ENCODE measurements at regions not wholly inside any gene's neighbourhood (a gene's known extent, or its start where the extent isn't known, plus 50 kb on each side); places are given as distances from the start of the nearest gene placed in this dataset.

DNA sequence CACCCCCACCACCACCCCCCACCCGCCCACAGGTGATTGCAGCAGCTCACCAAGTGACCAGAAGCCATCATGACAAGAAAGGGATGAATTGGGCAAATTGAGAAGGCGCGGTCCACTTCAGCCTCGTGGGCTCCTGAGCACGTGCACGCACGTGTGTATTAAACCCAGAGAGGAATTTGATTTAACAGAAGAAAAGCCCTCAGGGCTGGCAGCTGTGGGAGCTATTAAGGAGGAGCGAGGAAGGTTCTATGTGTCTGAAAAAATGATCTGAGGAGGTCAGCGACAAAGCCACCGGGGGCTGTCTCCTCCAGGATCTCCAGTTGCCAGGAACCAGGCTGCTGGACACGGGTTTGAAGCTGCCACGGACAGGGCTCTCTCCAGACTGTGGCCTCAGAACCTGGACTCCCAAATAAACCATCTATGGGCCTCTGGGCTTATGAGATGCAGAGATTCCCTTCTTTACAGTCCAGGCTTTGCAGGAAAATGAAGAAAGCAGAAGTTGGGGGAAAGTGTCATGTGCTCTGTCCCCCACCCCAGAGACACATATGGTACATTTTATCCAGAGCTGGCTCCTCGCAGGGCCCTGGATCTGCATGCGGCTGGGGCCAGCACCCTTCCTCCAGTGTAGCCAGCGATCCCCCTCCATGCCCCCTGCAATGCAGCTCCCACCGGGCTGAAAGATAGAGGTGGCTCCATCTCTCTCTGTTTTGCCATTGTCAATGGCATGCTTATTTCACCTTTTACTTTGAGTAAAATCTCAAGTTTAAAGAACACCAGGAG, 219.7 kb upstream of the RPL38 start:
- Histone ChIP-seq H3K9me3 (ENCODE audit: control insufficient read depth, insufficient read depth, low read length) (no peaks in the 10 kb centered on the region), H3K27ac (ENCODE audit: low read depth, low read length) (no peak overlapping the region), H3K4me3 (ENCODE audit: low read depth, low read length) (no peak overlapping the region), H3K36me3 (ENCODE audit: control insufficient read depth, insufficient read depth, low read length) (no peaks in the 10 kb centered on the region), H3K4me1 (ENCODE audit: control insufficient read depth, insufficient read depth, low read length) (no peaks in the 10 kb centered on the region; the same call in 1 of the 2 replicates), H3K27me3 (ENCODE audit: control insufficient read depth, insufficient read depth, low read length) (no peaks in the 10 kb centered on the region), H3K9ac (ENCODE audit: low read depth, low read length) (no peak overlapping the region)

DNA sequence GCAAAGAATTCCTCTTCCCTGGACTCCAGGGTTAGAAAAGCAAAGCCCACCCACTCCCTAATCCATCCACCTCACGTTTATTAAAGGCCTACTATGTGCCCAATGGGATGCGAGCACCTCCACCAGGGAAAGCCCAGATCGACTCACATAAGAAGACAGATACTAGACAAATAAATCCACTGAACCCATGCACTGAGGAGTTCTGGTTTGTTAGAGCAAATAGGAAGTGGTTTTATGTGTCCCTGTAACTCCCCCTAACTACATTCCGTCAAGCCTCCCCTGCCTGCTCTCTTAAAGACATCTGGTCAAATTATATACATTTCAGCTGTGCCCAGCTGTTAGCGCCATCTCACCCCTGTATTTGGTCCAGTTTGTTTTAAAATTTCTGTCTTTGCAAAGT, 218.5 kb upstream of the RPL38 start:
- Histone ChIP-seq H3K4me3 (ENCODE audit: low read depth, low read length) (no peak overlapping the region), H3K4me1 (ENCODE audit: control insufficient read depth, insufficient read depth, low read length) (no peaks in the 10 kb centered on the region; the same call in 1 of the 2 replicates), H3K27me3 (ENCODE audit: control insufficient read depth, insufficient read depth, low read length) (no peaks in the 10 kb centered on the region), H3K36me3 (ENCODE audit: control insufficient read depth, insufficient read depth, low read length) (no peaks in the 10 kb centered on the region), H3K27ac (ENCODE audit: low read depth, low read length) (no peak overlapping the region), H3K9me3 (ENCODE audit: control insufficient read depth, insufficient read depth, low read length) (no peaks in the 10 kb centered on the region), H3K9ac (ENCODE audit: low read depth, low read length) (no peak overlapping the region)

DNA sequence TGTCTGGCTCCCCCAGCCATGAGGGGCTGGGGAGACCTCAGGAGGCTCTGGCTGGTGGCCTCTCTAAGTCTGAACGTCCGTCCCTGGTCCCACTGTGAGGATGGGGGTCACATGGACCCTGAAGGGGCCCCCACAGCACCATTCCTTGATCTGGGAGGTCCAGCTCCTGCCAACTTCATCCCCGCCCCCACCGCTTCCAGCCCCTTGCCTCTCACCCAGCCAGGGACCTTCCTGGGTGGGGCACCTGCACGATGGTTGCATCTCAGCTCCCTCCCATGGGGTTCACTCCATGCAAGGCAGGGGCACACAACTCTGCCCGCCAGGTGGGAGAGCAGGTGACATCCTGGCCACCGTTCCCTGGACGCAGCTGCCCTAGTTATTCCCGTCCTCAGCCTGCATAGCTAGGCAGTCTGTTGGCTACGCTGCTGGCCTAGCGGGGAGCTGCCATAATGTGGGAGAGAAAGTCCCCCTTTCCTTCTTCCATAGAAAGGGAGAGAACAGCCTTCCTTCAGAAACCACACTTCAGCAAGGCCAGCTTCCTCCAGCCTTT, 217.9 kb upstream of the RPL38 start:
- Histone ChIP-seq H3K27me3 (ENCODE audit: control insufficient read depth, insufficient read depth, low read length) (no peaks in the 10 kb centered on the region), H3K4me3 (ENCODE audit: low read depth, low read length) (no peak overlapping the region), H3K9ac (ENCODE audit: low read depth, low read length) (no peak overlapping the region)

DNA sequence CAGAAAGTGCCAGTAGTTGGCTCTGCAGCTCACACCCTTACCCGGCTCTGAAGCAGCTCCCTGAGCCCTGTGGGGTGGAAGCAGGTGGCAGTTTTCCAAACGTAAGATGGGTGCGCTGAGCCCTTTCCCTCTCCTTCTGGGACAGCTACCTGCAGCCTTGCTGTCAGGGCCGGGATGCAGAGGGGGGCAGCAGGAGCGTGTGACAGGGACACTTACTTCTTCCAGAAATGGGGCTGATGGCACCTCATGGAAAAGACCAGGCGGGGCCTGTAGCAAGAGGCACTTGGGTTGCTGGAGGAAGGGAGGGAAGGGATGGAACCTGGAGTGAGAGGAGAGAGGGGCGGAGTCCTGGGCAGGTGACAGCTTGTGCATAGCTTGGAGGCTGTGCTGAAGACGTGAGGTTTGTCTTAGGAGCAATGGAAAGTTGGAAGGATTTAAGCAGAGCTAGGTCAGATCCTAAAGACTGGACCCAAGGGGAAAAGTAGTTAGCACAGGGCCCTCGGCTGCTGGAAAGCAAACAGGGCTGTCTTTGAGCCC, 216.8 kb upstream of the RPL38 start:
- no peak overlapping the region for H3K27ac ChIP-seq (ENCODE audit: low read depth, low read length)
- H3K36me3 ChIP-seq (ENCODE audit: control insufficient read depth, insufficient read depth, low read length), result no peaks in the 10 kb centered on the region
- H3K9ac ChIP-seq (ENCODE audit: low read depth, low read length), result no peak overlapping the region
- no peak overlapping the region for H3K4me3 ChIP-seq (ENCODE audit: low read depth, low read length)
- H3K9me3 ChIP-seq (ENCODE audit: control insufficient read depth, insufficient read depth, low read length), result no peaks in the 10 kb centered on the region
- H3K4me1 ChIP-seq (ENCODE audit: control insufficient read depth, insufficient read depth, low read length), result no peaks in the 10 kb centered on the region; the same call in 1 of the 2 replicates
- H3K27me3 ChIP-seq (ENCODE audit: control insufficient read depth, insufficient read depth, low read length), result no peaks in the 10 kb centered on the region

More for the DNA sequence above, 217.9 kb upstream of the RPL38 start:
- Histone ChIP-seq H3K27ac (ENCODE audit: low read depth, low read length) (no peak overlapping the region), H3K36me3 (ENCODE audit: control insufficient read depth, insufficient read depth, low read length) (no peaks in the 10 kb centered on the region), H3K4me1 (ENCODE audit: control insufficient read depth, insufficient read depth, low read length) (no peaks in the 10 kb centered on the region; the same call in 1 of the 2 replicates), H3K9me3 (ENCODE audit: control insufficient read depth, insufficient read depth, low read length) (no peaks in the 10 kb centered on the region)

DNA sequence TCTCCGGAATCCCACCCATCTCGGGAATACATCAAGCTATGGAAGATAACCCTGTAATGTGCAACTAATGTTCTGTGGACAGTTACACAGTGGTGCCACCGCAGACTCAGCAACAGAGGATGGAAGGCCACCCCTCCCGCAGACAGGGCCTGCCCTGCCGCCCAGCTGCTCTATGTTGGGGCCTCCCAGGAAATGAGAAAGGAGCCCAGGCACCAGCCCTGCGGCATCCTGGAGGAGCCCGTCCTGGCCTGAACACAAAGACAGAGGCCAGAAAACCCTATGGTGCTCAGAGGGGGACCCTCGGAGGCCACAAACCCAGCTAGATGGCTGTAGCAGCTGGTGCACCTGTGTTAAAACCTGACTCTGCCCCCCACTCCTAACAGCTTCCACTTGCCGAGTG, 216.1 kb upstream of the RPL38 start:
- no peaks in the 10 kb centered on the region for H3K27me3 ChIP-seq (ENCODE audit: control insufficient read depth, insufficient read depth, low read length)
- H3K4me3 ChIP-seq (ENCODE audit: low read depth, low read length), result no peak overlapping the region
- H3K9me3 ChIP-seq (ENCODE audit: control insufficient read depth, insufficient read depth, low read length), result no peaks in the 10 kb centered on the region
- H3K4me1 ChIP-seq (ENCODE audit: control insufficient read depth, insufficient read depth, low read length), result no peaks in the 10 kb centered on the region
- no peak overlapping the region for H3K9ac ChIP-seq (ENCODE audit: low read depth, low read length)
- no peak overlapping the region for H3K27ac ChIP-seq (ENCODE audit: low read depth, low read length)
- no peaks in the 10 kb centered on the region for H3K36me3 ChIP-seq (ENCODE audit: control insufficient read depth, insufficient read depth, low read length)

DNA sequence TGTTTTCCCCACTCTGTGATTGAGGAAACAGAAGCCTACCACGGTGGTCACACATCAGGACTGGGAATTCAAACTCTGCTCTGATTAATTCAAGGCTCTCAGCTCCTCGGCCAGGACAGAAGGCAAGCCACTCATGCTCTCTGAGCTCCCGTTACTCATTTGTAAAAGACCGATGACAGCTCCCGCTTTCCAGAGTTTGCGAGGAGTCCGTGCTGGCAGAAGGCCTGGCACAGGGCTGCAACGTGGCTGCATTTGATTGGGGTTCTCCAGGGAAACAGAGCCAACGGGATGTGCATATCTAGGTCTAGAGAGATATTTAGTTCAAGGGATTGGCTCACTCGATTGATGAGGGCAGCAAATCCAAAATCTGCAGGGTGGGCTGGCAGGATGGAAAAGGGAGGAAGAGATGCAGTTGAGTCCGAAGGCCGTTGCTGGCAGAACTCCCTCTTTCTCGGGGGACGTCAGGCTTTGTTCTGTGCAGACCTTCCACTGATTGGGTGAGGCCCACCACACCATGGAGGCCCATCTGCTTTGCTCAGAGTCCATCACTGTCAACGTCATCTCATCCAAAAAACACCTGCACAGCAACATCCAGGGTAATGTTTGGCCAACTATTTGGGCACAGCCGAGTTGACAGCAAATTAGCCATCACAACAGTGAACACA, 215.5 kb upstream of the RPL38 start:
- Histone ChIP-seq H3K4me1 (ENCODE audit: control insufficient read depth, insufficient read depth, low read length) (no peaks in the 10 kb centered on the region), H3K27ac (ENCODE audit: low read depth, low read length) (no peak overlapping the region), H3K9me3 (ENCODE audit: control insufficient read depth, insufficient read depth, low read length) (no peaks in the 10 kb centered on the region), H3K9ac (ENCODE audit: low read depth, low read length) (no peak overlapping the region), H3K27me3 (ENCODE audit: control insufficient read depth, insufficient read depth, low read length) (no peaks in the 10 kb centered on the region), H3K4me3 (ENCODE audit: low read depth, low read length) (no peak overlapping the region), H3K36me3 (ENCODE audit: control insufficient read depth, insufficient read depth, low read length) (no peaks in the 10 kb centered on the region)

DNA sequence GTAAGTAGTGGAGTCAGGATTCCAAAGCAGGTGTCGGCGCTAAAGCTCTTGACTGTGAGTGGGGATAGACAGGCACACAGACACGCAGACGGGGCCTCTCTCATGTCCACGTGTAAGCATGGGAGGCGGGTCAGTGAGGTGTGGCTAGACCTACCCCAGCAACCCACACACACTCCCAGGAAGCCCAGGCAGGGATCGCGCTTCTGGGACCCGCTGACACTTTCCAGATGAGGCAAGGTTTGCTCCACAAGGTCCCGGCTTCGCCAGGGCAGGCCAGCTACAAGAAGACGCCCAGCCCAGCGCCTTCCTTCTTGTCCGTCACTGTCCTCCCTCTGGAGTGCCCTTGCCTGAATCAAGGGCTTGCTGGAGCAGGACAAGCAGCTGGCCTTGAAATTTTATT, 213.8 kb upstream of the RPL38 start:
- Histone ChIP-seq H3K36me3 (ENCODE audit: control insufficient read depth, insufficient read depth, low read length) (no peaks in the 10 kb centered on the region), H3K27ac (ENCODE audit: low read depth, low read length) (no peak overlapping the region), H3K9ac (ENCODE audit: low read depth, low read length) (no peak overlapping the region), H3K4me3 (ENCODE audit: low read depth, low read length) (no peak overlapping the region), H3K4me1 (ENCODE audit: control insufficient read depth, insufficient read depth, low read length) (no peaks in the 10 kb centered on the region), H3K27me3 (ENCODE audit: control insufficient read depth, insufficient read depth, low read length) (no peaks in the 10 kb centered on the region), H3K9me3 (ENCODE audit: control insufficient read depth, insufficient read depth, low read length) (no peaks in the 10 kb centered on the region)

DNA sequence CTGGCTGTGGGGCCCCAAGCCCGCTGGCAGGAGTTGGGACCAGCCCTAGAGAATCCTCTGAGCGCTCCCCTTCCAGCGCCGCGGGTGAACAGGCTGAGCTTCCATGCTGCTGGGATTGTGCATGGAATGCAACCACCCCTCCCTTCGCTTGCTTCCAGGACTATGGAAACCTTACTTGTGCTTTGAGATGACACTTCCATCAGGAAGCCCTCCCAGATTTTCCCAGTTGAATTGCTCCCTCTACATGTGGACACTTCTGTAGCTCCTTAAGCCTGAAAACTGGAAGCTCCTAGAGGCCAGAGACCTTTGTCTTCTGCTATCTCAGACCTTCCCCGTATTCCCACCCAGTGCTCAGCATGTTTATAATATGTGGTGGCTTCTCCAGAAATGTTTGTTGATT, 213.2 kb upstream of the RPL38 start:
- Histone ChIP-seq H3K9ac (ENCODE audit: low read depth, low read length) (no peak overlapping the region), H3K9me3 (ENCODE audit: control insufficient read depth, insufficient read depth, low read length) (no peaks in the 10 kb centered on the region), H3K4me3 (ENCODE audit: low read depth, low read length) (no peak overlapping the region), H3K4me1 (ENCODE audit: control insufficient read depth, insufficient read depth, low read length) (no peaks in the 10 kb centered on the region), H3K27me3 (ENCODE audit: control insufficient read depth, insufficient read depth, low read length) (no peaks in the 10 kb centered on the region), H3K27ac (ENCODE audit: low read depth, low read length) (no peak overlapping the region), H3K36me3 (ENCODE audit: control insufficient read depth, insufficient read depth, low read length) (no peaks in the 10 kb centered on the region)

DNA sequence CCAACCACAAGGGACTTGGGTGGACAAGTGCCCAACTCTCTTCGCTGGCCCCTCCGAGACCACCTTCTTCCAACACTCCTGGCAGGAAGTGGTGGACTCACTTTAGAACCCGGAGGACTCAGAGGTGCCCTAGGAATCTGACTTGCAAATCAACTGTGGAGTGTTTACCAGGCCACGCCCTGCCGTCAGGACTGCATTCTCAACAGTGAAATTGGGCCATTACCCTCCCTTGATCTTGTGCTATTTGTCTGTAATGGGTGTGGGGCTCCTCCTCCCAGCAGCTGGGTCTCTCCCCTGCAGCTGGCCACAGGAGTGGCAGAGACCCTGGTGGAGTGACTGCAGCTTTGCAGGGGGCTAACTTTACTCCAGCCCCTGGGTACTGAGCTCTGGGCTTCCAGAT, 212.2 kb upstream of the RPL38 start:
- Histone ChIP-seq H3K9me3 (ENCODE audit: control insufficient read depth, insufficient read depth, low read length) (no peaks in the 10 kb centered on the region), H3K4me3 (ENCODE audit: low read depth, low read length) (no peak overlapping the region), H3K27me3 (ENCODE audit: control insufficient read depth, insufficient read depth, low read length) (no peaks in the 10 kb centered on the region), H3K4me1 (ENCODE audit: control insufficient read depth, insufficient read depth, low read length) (no peaks in the 10 kb centered on the region), H3K9ac (ENCODE audit: low read depth, low read length) (no peak overlapping the region), H3K36me3 (ENCODE audit: control insufficient read depth, insufficient read depth, low read length) (no peaks in the 10 kb centered on the region), H3K27ac (ENCODE audit: low read depth, low read length) (no peak overlapping the region)

DNA sequence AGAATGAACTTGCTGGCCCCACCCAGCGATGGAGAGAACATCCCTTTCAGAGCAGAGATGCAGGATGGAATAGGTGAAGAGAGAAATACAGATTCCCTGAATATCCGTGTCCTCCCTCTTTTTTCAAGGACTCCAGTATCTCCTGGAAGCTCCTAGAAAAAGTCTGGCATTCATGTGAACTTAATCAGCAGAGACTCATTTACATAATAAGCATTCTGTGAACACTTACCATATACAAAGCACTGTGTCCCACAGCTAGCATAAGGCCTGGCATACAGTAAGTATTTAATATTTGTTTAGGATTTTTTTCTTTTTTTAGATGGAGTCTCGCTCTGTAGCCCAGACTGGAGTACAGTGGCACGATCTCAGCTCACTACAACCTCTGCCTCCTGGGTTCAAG, 208.5 kb upstream of the RPL38 start:
- Histone ChIP-seq H3K4me3 (ENCODE audit: low read depth, low read length) (no peak overlapping the region), H3K9ac (ENCODE audit: low read depth, low read length) (no peak overlapping the region), H3K4me1 (ENCODE audit: control insufficient read depth, insufficient read depth, low read length) (peaks cover 6% of the 10 kb centered on the region; the same call in 1 of the 2 replicates), H3K9me3 (ENCODE audit: control insufficient read depth, insufficient read depth, low read length) (no peaks in the 10 kb centered on the region), H3K36me3 (ENCODE audit: control insufficient read depth, insufficient read depth, low read length) (no peaks in the 10 kb centered on the region), H3K27ac (ENCODE audit: low read depth, low read length) (no peak overlapping the region), H3K27me3 (ENCODE audit: control insufficient read depth, insufficient read depth, low read length) (no peaks in the 10 kb centered on the region)

DNA sequence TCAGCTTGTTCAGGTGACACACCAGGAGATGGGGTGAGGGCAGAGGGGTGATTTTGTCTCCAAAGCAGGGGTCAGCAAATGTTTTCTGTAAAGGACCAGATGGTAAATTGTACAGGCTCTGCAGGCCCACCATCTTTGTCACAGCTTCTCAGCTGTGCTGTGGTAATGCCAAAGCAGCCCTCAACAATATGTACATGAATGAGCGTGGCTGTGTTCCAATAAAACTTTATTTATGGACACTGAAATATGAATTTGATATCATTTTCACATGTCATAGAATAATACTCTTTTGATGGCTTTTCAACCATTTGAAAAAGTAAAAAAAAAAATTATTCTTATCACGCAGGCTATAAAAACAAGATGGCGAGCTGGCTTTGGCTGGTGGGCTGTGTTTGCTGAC, 206.4 kb upstream of the RPL38 start:
- Histone ChIP-seq H3K4me3 (ENCODE audit: low read depth, low read length) (no peak overlapping the region), H3K4me1 (ENCODE audit: control insufficient read depth, insufficient read depth, low read length) (peaks cover 6% of the 10 kb centered on the region; the same call in 1 of the 2 replicates), H3K27ac (ENCODE audit: low read depth, low read length) (no peak overlapping the region), H3K36me3 (ENCODE audit: control insufficient read depth, insufficient read depth, low read length) (no peaks in the 10 kb centered on the region), H3K27me3 (ENCODE audit: control insufficient read depth, insufficient read depth, low read length) (no peaks in the 10 kb centered on the region), H3K9me3 (ENCODE audit: control insufficient read depth, insufficient read depth, low read length) (no peaks in the 10 kb centered on the region), H3K9ac (ENCODE audit: low read depth, low read length) (no peak overlapping the region)
